ENCODE measurements at regions not wholly inside any gene's neighbourhood (a gene's known extent, or its start where the extent isn't known, plus 50 kb on each side); places are given as distances from the start of the nearest gene placed in this dataset.
"Not testable (repeated sequence)": the region's sequence is repeated elsewhere in the genome, so short reads cannot be mapped to it uniquely, and the experiment has no call there.

GRCh38 chr1:206320227-206320626, 116.9 kb downstream of the SRGAP2 start:
- peak in 1 of 8 experiments; percentile 69 for ATAC-seq (replicated peaks in 6 of 8)
- H3K27ac ChIP-seq; in situ Hi-C loops (cut with MboI; ENCODE audit: low pct_unique_long_range_greater_than_20kb in 2 of 9, low sequenced_read_pairs in 9 of 9, unreplicated experiment in 9 of 9); H3K4me1 ChIP-seq (replicated peaks in 1 of 2); H3K4me3 ChIP-seq: not testable (repeated sequence)
- no CpG with 5 or more reads among the region's 2 CpGs for WGBS, 10 experiments

DNA sequence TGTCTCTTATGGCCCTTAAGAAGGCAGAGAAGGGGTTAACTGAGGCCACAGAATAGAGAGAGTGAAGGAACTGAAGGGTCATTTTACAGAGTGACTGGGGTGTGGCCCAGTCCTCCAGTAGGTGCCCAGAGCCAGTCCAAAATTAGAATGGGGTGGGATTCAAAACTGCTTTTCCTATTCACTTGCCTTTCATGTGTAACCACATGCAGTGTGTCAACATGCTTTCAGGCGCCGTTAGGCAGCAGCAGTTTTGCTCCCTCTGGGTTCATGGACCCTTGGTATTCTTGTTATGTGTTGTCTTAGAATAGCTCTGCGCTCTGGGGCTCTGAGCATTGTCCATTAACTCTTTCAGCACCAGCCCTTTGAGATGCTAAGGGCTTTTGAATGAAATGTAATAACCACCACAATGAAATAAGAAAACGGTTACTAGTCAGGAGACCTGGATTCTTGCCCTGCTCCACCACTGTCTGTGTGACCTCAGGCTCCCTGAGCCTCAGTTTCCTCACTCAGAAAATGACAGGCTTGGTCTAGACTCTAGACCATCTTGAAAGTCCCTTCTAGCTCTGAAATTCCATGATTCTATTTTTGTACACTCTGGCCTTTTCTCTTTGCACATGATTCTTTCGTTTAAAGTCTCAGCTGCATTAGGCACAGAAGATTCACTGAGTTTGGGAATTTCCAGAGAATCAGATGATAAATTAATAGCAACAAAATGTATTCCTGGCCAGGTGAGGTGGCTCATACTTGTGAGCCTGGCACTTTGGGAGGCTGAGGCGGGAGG, 123.0 kb downstream of the SRGAP2 start:
- peak; percentile 26 to 98 (median 62) for ATAC-seq (replicated peaks in 6 of 8)
- in situ Hi-C loops (cut with MboI; ENCODE audit: low pct_unique_long_range_greater_than_20kb in 2 of 9, low sequenced_read_pairs in 9 of 9, unreplicated experiment in 9 of 9); H3K4me1 ChIP-seq (replicated peaks in 1 of 2); H3K27ac ChIP-seq; H3K4me3 ChIP-seq: not testable (repeated sequence)
- WGBS, 10 experiments = no CpG with 5 or more reads among the region's 6 CpGs

- ATAC-seq (replicated peaks in 6 of 8); H3K4me1 ChIP-seq (replicated peaks in 1 of 2); in situ Hi-C loops (cut with MboI; ENCODE audit: low pct_unique_long_range_greater_than_20kb in 2 of 9, low sequenced_read_pairs in 9 of 9, unreplicated experiment in 9 of 9); H3K4me3 ChIP-seq; H3K27ac ChIP-seq: not testable (repeated sequence)
- no CpG with 5 or more reads among the region's 5 CpGs for WGBS, 10 experiments
Observed at GRCh38 chr1:206331597-206331996, 128.3 kb downstream of the SRGAP2 start.

- H3K4me3 ChIP-seq; H3K27ac ChIP-seq; in situ Hi-C loops (cut with MboI; ENCODE audit: low pct_unique_long_range_greater_than_20kb in 2 of 9, low sequenced_read_pairs in 9 of 9, unreplicated experiment in 9 of 9); H3K4me1 ChIP-seq (replicated peaks in 1 of 2); ATAC-seq (replicated peaks in 6 of 8): not testable (repeated sequence)
- 100% methylated on average over 2 of the region's 13 CpGs; no CpG with 5 or more reads in 9 of the 10 experiments for WGBS, 10 experiments
Observed at GRCh38 chr1:206333316-206333715, 130.0 kb downstream of the SRGAP2 start.

GRCh38 chr1:206333897-206334296, 130.6 kb downstream of the SRGAP2 start:
- in situ Hi-C loops (cut with MboI; ENCODE audit: low pct_unique_long_range_greater_than_20kb in 2 of 9, low sequenced_read_pairs in 9 of 9, unreplicated experiment in 9 of 9); H3K4me3 ChIP-seq: not testable (repeated sequence)
- peak in 2 of 8 experiments; percentile 25 to 39 for ATAC-seq (replicated peaks in 6 of 8)

GRCh38 chr1:206334481-206334880, 131.1 kb downstream of the SRGAP2 start:
- H3K4me3 ChIP-seq; H3K27ac ChIP-seq; in situ Hi-C loops (cut with MboI; ENCODE audit: low pct_unique_long_range_greater_than_20kb in 2 of 9, low sequenced_read_pairs in 9 of 9, unreplicated experiment in 9 of 9); H3K4me1 ChIP-seq (replicated peaks in 1 of 2): not testable (repeated sequence)
- WGBS, 10 experiments = 75 to 83% methylated on average over 1 to 2 of the region's 3 CpGs; no CpG with 5 or more reads in 8 of the 10 experiments
- peak in 2 of 8 experiments; percentile 26 to 33 for ATAC-seq (replicated peaks in 6 of 8)

More at GRCh38 chr1:206333897-206334296, 130.6 kb downstream of the SRGAP2 start:
- not testable (repeated sequence) for H3K4me1 ChIP-seq (replicated peaks in 1 of 2); H3K27ac ChIP-seq

DNA sequence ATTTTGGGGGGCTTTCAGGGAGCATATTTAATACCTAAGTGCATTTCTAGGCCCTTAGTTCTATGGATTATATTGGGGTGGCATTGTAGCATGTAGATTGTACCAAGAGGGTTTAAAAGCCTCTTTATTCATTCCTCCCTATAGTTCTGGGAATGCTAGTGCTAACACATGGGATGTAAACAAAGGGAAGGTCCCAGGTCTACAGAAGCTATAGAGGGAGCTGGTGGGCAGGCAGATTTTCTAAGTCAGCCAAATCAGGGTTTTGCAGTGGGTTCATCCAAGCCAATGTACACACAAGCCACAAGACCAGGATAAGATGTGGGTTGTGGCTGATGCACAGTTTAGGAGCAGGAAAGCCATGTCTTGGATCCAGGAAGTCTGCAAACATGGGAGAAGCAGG, 131.8 kb downstream of the SRGAP2 start:
- H3K4me1 ChIP-seq (replicated peaks in 1 of 2); ATAC-seq (replicated peaks in 6 of 8); in situ Hi-C loops (cut with MboI; ENCODE audit: low pct_unique_long_range_greater_than_20kb in 2 of 9, low sequenced_read_pairs in 9 of 9, unreplicated experiment in 9 of 9); H3K27ac ChIP-seq; H3K4me3 ChIP-seq: not testable (repeated sequence)

DNA sequence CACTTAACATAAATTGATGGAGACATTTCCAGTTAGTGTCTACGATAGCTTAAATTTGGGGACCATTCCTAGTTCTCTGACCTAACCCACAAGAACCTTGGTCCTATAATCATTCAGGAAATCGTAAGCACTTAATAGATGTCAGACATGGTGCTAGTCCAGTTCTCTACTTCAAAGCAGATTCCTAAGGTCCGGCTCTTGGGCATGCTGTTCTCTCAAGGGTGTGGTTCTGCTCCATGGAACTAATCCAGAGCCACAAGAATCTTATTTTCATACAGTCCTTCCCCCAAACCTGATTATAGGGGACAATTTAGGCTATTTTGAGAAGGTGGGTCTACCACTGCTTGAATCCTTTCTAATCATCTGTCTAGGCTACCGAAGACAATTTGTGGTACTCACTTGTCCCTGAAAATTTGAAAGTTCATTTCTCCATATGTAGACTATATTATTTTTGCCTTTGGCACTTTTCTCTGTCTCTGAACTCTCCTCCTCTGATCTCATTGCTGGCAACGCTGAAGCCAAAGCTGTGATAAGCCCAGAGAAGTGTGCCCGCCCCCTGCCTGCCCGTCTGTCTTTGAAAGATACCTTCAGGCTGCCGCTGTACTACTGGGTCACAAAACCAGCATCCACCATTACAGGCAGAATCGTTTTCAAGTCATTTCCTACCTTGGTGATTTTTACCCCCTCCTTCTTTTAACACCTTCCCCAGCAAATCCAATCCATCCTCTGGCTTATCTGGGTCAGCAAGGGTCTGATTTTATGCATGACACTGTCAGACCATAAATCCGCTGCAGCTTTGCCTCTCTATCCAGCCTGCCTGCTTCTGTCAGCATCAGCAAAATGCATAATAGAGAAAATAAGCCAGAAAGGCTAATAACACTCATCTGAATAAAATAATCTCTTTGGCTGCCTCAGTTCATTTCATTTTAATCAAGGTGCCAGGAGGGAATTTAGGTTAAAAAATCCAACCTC, 132.8 kb downstream of the SRGAP2 start:
- H3K4me1 ChIP-seq (replicated peaks in 1 of 2); H3K27ac ChIP-seq; in situ Hi-C loops (cut with MboI; ENCODE audit: low pct_unique_long_range_greater_than_20kb in 2 of 9, low sequenced_read_pairs in 9 of 9, unreplicated experiment in 9 of 9); H3K4me3 ChIP-seq: not testable (repeated sequence)
- peak; percentile 60 to 91 (median 82) for ATAC-seq (replicated peaks in 6 of 8)
- no CpG with 5 or more reads among the region's 10 CpGs for WGBS, 10 experiments

GRCh38 chr1:206337024-206337423, 133.3 kb upstream of the IKBKE start:
- H3K27ac ChIP-seq; in situ Hi-C loops (cut with MboI; ENCODE audit: low pct_unique_long_range_greater_than_20kb in 2 of 9, low sequenced_read_pairs in 9 of 9, unreplicated experiment in 9 of 9); H3K4me1 ChIP-seq (replicated peaks in 1 of 2); H3K4me3 ChIP-seq: not testable (repeated sequence)
- no CpG with 5 or more reads among the region's 4 CpGs for WGBS, 10 experiments
- ATAC-seq (replicated peaks in 6 of 8) = peak in 6 of 8 experiments; percentile 64 to 73 (median 67)

DNA sequence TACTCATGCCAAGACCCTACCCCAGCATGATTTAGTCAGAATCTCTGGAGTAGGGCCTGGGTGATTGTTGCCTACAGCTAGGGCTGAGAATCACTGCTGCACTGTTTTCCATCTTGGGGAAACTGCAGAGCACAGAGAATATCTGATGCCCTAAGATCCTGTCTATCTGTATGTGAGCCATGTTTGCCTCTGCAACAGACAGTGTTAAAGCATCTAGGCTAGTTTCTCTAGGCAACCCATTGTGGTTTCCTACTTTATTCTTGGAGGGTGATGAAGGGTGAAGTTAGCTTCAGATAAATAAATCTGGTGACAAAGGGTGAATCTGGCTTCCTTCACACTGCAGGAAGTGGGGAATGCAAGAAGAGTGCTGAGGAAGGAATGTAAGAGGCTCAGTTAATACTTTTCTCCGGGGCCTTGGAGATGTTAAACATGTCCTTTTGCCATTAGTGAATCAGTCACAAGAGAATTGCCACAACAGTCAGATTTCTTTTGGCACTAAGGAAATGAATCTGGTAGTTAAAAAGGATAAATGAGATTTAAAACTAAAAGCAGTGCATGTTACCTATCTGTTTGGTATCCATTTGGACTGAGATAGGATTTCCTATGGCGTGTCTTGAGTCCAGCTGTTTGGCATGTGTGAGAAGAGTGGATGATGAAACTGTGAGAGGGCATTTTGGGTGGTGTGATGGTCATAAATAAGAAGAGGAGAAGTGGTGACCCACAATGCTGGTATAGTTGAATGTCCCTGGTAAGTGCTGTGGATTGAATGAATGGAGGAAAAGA, 119.6 kb upstream of the IKBKE start:
- H3K27ac ChIP-seq; in situ Hi-C loops (cut with MboI; ENCODE audit: low pct_unique_long_range_greater_than_20kb in 2 of 9, low sequenced_read_pairs in 9 of 9, unreplicated experiment in 9 of 9); H3K4me3 ChIP-seq; H3K4me1 ChIP-seq (replicated peaks in 1 of 2): not testable (repeated sequence)
- 80% methylated on average over 1 of the region's 2 CpGs; no CpG with 5 or more reads in 9 of the 10 experiments for WGBS, 10 experiments
- ATAC-seq (replicated peaks in 6 of 8) = peak in 3 of 8 experiments; percentile 60 to 88 (median 71)

- WGBS, 10 experiments = no CpG with 5 or more reads among the region's 10 CpGs
Observed at GRCh38 chr1:206351276-206352052, 118.8 kb upstream of the IKBKE start.

DNA sequence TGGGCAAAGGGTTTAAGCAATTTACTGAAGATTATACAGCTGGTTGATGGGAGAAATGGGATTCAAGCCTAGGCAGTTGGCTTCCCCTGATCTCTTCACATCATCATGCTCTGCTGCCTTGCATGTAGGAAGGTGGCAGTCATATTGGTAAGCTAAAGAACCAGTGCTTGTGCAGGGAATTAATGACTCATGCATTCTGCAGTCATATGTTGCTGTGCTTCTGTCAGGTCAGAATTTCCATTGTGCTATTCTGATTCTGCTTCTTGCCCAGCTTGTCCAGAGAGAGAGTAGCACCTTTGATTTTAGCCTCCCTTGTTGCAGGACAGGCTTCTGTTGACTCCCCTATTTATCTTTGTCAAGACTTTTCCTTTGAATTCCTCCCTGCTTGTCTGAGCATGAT, 114.0 kb upstream of the IKBKE start:
- peak; percentile 19 to 97 (median 72) for ATAC-seq (replicated peaks in 6 of 8)

More at GRCh38 chr1:206351276-206352052, 118.8 kb upstream of the IKBKE start:
- H3K4me1 ChIP-seq (replicated peaks in 1 of 2); H3K27ac ChIP-seq; H3K4me3 ChIP-seq; in situ Hi-C loops (cut with MboI; ENCODE audit: low pct_unique_long_range_greater_than_20kb in 2 of 9, low sequenced_read_pairs in 9 of 9, unreplicated experiment in 9 of 9): not testable (repeated sequence)
- ATAC-seq (replicated peaks in 6 of 8) = peak in 5 of 8 experiments; percentile 33 to 72 (median 48)

More for the DNA sequence above, 114.0 kb upstream of the IKBKE start:
- H3K4me3 ChIP-seq; H3K27ac ChIP-seq; in situ Hi-C loops (cut with MboI; ENCODE audit: low pct_unique_long_range_greater_than_20kb in 2 of 9, low sequenced_read_pairs in 9 of 9, unreplicated experiment in 9 of 9); H3K4me1 ChIP-seq (replicated peaks in 1 of 2): not testable (repeated sequence)

Measured in motor neuron (in vitro differentiated cells).